HG02642 (cell line): ENCODE measurements at regions not wholly inside any gene's neighbourhood (a gene's known extent, or its start where the extent isn't known, plus 50 kb on each side); places are given as distances from the start of the nearest gene placed in this dataset.
"Not testable (repeated sequence)": the region's sequence is repeated elsewhere in the genome, so short reads cannot be mapped to it uniquely, and the experiment has no call there.

Experiments used
- ATAC-seq: cut with Tn5 transposase; IDR thresholded peaks from one replicate; pipeline ENCODE4 v1.9.1; 2021; ENCODE audit warnings: mild to moderate bottlenecking; ENCODE audit not compliant: unreplicated experiment, poor library complexity

DNA sequence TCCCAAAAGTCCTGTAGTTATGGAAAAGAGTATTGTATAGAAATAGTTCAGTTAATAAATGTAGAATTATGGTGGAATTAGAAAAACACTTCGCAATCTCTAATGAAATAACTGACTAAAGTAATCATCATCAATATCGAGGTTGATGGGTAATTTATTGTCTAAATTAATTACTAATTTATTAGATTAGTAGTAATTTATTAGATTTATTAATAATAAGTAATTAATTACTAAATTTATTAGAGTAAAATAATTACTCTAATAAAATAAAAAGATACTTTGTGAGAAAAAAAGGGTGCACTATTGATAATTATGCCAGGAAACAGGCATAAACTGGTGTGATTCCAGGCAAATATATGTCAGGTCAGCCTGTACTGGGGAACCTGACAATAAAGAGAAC is 455.6 kb downstream of the AASDHPPT start:
- no peak for ATAC-seq

DNA sequence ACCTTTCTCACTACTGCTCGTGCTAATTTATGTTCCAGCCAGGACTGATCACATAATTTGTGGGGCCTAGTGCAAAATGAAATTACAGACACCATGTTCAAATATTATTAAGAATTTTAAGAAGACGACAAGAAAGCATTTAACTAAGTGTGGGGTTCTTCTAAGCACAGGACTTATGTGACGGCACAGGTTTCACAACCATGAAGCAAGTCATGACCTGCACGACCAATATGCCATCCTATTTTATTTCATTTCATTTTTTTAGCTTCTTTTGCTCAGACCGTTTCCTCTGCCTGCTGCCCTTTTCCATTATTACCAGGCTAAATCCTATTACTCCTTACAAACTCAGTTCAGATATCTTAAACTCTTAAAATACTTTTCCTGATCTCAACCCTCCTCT is 462.5 kb downstream of the AASDHPPT start:
- no peak for ATAC-seq

DNA sequence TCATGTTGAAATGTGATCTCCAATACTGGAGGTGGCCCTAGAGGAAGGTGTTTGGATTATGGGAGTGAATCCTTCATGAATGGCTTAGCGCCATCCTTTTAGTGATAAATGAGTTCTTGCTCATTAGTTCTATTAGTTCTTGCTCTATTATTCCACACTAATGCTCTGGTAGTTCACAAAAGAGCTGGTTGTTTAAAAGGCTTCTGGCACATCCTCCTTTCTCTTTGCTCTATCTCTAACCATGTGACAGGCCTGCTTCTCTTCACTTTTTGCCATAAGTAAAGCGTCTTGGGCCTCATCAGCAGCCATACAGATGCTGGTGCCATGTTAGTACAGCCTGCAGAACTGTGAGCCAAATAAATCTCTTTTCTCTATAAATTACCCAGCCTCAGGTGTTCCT is 469.9 kb downstream of the GUCY1A2 start:
- ATAC-seq: no peak

DNA sequence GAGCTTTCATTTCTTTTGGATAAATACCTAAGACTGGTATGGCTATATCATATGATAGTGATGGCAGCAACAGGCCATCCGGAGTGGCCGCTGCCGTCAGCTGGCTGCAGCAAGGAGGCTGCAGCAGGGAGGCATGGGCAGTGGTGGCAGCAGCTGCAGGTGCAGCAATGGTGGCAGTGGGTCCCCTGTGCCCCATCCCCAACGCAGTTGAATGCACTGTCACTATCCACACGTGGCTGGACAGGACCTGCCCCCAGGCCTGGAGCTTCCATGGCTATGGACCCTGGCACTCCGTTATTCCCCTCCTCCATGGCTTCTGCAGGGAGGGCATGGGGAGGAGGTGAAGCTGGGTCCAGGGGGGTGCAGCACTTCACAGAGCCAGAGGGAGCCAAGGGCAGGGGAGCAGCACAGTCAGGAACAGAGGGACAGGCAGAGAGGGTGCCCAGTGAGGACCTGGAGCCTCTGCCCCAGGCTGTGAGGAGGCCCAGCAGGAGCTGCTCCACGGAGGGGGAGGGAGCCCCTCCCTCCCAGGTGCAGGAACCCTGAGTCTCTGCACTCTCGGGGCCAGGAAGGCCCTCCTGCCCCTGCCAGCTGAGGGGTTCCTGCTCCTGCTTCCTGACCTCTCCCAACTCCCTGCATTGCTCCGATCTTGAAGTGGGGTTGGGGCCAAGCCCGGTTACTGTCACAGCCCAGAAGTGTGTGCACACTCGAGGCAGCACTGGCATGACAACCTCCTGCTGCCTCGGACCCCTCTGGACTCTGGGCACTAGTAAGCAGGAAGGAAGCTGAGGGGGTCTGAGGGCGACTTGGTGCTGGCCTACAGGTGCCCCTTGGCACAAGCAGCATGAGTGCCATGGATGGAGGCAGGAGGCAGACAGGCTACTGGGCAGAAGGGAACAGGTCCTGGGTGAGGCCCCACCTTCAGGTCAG is 466.3 kb downstream of the GUCY1A2 start:
- no peak for ATAC-seq

DNA sequence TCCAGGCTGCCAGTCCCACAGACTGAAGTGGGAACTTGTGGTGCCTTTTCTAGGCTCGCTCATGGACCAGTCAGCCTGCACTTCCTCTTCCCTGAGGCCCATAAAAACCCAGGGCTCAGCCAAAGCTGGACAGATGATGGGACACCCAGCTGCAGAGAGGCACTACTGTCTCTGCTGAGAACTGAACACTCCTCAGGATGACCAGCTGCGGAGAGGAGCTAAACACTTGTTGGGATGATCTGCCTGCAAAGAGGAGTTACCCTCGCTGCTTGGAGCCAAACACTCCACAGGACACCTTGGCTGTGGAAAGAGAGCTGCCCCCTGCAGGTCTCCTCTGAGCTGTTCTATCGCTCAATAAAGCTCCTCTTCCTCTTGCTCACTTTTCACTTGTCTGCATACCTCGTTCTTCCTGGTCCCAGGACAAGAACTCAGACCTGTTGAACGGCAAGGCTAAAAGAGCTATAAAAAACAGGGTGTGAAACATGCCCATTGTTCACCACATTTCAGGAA is 465.5 kb downstream of the GUCY1A2 start:
- no peak for ATAC-seq

DNA sequence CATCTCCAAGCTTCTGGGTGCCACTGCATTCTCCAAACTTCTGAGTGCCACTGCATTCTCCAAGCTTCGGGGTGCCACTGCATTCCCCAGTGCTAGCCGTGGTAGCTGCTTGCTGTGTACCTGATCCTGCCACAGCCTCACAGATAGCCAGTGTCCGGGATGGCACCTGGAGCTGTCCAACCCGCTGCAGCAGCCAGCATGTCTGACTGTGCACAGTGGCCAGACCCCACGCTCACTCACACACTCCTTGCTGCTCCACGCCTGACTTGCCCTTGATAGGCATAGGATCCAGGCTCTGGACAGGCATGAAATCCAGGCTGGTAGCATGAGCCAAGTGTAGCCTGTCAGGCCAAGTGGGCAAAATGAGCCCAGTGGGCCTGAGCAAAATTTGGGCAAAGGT is 465.0 kb downstream of the GUCY1A2 start:
- ATAC-seq: no peak

DNA sequence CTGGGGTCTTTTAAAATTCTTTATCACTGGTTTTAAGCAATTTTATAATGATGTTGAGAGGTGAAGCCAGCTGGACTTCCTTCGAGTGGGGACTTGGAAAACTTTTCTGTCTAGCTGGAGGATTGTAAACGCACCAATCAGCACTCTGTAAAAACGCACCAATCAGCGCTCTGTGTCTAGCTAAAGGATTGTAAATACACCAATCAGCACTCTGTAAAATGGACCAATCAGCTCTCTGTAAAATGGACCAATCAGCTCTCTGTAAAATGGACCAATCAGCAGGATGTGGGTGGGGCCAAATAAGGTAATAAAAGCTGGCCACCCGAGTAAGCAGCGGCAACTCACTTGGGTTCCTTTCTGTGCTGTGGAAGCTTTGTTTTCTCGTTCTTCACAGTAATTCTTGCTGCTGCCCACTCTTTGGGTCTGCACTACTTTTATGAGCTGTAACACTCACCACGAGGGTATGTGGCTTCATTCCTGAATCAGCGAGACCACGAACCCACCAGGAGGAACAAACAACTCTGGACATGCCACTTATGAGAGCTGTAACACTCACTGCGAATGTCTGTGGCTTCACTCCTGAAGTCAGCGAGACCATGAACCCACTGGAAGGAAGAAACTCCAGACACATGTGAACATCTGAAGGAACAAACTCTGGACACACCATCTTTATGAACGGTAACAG is 462.6 kb downstream of the GUCY1A2 start:
- not testable (repeated sequence) for ATAC-seq

DNA sequence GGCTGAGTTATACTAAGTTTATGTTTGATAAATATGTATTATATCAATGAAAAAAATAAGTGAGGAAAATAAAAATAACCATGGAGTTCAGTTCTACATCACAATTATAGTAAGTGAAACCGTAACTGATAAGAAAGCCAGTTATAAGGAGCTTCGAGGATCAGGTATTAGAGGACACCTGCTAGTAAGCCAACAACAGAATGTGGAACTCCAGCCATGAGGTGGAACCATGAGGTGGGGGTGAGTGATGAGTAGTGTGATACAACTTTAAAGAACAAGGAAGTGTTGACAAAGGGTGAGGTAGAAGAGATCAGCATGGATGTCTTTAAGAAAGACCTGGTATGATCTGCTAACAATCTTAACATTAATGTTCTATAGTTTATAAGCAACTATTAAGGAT is 452.9 kb downstream of the GUCY1A2 start:
- no peak for ATAC-seq

DNA sequence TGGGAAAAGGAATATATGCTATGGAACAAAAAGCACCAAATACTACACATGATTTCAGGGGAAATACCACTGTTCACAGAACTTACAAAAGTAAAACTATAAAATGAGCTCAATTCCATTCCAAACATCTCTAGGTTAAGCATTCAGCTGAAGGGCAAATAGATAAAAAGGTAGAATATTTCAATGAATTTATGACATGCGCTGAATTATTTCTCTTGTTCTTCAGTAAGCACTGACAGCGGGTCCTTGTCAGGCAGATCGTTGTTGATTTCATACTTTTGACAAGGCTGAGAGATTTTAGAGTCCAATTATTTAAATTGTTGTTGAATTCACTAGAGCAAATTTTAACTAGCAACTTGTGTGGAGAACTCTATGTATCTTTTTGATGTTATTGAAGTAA is 449.6 kb downstream of the GUCY1A2 start:
- ATAC-seq: no peak

DNA sequence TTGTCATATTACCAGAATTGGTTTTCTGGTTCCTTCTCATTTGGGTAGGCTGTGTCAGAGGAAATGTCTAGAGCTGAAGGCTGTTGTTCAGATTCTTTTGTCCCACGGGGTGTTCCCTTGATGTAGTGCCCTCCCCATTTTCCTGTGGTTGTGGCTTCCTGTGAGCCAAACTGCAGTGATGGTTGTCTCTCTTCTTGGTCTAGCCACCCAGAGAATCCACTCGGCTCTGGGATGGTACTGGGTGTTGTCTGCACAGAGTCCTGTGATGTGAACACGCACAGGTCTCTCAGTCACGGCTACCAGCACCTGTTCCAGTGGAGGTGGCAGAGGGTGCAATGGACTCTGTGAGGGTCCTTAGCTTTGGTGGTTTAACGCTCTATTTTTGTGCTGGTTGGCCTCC is 440.9 kb downstream of the GUCY1A2 start:
- ATAC-seq: not testable (repeated sequence)

DNA sequence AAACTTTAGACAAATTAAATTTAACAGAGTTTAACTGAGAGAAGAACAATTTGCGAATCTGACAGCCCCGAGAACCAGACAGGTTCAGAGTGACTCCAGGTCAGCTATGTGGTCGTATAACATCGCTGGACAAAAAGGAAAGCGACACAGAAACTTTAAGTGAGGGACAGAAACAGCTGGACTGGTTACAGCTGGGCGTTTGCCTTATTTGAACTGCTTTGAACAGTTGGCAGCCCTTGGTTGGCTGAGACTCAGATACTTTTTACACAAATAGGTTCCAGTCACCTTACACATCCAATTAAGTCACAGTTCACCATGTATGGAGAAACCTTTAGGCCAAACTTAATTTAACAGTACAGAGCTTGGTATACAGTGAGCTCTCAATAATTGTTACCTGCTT is 436.9 kb downstream of the GUCY1A2 start:
- no peak for ATAC-seq

DNA sequence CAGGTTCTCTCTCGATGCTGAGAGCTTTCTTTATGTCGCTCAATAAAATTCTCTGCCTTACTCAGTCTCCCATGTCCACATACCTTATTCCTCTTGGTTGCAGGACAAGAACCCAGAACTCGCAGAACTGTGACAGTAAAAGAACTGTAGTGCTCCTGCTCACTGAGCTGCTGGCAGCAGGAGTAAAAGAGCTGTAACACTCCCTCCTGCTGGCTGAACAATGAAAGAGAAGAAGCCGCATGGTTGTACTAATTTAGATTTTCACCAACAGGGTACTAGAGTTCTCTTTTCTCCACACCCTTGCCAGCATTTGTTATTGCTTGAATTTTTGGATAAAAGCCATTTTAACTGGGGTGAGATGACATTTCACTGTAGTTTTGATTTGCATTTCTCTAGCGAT is 433.2 kb downstream of the GUCY1A2 start:
- no peak for ATAC-seq

DNA sequence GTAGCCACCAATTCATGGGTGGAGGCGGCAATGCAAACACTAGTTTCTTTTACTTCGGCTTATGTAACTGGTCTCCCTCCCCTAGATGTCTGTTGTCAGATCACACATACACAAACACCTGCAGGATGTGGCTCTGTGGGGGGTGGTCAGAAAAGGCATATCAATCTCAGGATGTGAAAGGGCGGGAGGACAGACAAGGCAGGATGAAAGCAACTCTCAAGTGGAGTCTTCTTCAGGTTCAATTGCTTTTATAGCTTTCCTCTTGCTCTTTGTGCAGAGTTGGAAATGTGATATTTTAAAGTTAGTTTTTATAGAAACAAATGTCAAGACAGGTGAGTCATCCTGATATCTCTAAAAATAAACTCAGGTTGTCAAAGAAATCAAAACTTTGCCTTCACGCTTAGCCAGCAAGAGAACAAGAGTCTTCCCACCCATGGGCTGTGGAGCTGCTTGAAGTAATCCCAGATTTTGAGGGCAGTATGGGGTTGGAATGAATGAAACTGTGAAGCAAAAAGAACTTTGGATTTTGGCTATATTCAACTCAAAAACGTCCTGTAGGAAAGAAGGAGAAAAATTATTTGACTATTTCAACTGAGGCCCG is 423.4 kb downstream of the GUCY1A2 start:
- ATAC-seq: no peak

DNA sequence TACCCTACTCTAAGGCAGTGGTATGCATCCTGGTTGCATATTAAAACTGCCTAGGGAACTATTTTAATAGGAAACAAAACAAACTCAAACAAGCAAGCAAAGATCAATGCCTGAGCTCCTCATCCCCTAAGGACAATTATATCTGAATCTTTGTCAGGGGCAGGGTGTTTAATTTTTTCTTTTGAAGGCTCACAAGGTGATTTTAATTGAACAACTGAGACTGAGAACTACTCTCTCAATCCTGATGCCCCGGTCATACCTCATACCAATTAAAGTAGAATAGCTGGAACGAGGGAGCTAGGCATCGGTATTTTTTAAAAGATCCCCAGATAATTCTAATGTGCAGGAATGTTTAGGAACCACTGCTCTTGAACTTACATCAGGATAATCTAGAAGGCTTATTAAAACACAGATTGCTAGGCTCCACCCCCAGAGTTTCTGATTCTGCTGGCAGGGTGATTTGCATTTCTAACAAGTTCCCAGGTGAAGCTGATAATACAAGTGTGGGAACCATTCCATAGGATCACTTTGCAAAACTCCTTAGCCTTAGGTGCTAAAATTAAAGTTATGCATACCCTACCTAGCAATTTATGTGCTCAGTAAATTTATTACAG is 416.5 kb downstream of the GUCY1A2 start:
- ATAC-seq: no peak

DNA sequence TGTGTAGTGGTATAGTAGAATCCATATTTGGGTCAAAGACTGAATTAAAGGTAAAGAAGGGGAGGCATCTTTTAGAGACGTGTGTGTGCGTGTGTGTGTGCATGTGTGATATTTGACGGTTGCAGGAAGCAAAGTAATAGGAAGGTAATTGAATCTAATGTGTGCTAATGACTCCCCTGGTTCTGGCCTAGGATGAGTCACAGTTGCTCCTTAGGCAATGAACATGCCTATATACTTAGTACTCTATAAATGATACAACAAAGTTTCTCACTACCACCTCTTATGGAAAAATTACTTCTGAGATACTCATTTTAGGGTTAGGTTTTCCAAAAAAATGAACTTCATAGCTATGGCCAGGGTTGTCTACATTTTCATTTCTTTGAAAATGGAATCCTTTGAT is 409.6 kb downstream of the GUCY1A2 start:
- no peak for ATAC-seq

DNA sequence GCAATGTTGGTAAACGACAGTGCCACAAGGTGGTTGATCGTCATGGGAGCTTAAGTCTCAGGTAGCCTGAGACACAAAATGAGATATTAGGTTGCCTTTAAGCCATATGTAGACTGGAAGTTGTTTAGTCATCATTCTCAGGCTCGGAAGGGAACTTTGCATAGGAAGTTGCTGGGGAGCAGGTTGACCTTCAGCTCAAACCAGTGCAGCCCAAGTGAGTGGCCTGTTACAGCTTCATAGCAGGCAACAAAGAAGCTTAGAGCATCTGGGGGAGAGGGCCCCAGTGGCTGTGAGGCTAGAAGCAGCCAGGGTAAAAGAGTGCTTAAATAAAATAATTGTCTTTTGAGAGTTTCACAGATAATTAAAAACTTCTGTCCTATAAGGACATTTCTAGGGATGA is 404.0 kb downstream of the GUCY1A2 start:
- ATAC-seq: no peak

DNA sequence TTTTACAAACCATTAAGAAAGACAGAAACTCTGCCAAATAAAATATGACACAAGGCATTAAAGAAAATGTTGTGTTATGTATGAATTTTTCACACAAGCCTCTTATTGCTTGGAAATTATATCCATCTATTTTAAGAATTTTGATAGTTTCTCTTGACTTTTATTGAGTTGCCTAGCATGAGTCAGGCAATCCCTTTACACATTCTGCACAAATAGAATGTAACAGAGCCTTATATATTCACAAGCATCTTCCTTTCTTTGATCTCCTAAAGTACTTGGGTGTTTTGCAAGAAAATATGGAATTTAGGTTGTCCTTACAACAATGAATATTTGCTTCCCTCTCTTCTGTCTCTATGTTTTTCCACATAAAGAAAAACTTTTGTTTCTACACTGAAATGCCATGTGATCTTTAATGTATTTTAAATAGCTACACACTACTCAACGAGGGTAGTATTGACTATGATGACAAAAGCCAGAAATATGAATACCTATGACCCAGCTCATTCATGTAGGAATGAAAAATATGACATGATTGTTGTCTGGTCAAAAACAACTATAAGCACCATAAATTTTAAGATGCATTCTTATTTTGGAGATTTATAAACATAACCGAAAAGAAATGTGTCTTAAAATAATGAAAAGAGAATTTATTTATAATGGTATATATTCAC is 398.8 kb downstream of the GUCY1A2 start:
- no peak for ATAC-seq

DNA sequence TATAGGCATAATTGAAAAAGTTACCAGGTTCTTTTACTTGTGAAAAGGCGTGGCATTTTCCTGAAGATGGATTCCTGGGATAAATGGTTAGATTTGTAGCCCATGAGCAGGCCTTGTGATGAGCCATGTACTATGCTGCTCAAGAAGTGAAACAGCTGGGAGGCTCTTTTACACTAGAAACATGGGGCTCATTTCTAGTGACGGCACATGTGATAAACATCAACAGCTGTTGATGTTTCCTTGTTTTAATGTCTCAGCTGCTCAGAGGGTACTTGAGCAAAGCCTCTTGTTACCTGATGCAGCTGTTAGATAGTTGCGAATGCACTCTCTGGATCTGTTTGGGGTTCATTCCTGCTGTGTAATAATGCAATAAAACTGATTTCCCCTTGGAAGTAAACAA is 396.8 kb downstream of the GUCY1A2 start:
- ATAC-seq: no peak
